ENCODE measurements at regions not wholly inside any gene's neighbourhood (a gene's known extent, or its start where the extent isn't known, plus 50 kb on each side); places are given as distances from the start of the nearest gene placed in this dataset.

GRCh38 chr17:5753421-5753820 is 169.1 kb upstream of the NLRP1 start:
- no peak for TF ChIP-seq CTCF (IDR thresholded peaks at IDR 0.05; ENCODE audit: low read depth, low read length, missing control alignments)
- DNase-seq (ENCODE audit: low read depth): no peak
- no peak overlapping the region for H3K4me3 ChIP-seq (ENCODE audit: low read depth, low read length)

GRCh38 chr17:5757314-5757907 is 173.1 kb upstream of the NLRP1 start:
- DNase-seq (ENCODE audit: low read depth): no peak
- H3K4me3 ChIP-seq (ENCODE audit: low read depth, low read length): no peak overlapping the region
- TF ChIP-seq CTCF (IDR thresholded peaks at IDR 0.05; ENCODE audit: low read depth, low read length, missing control alignments): no peak

- peak; percentile 60 for DNase-seq (ENCODE audit: low read depth)
- H3K4me3 ChIP-seq (ENCODE audit: low read depth, low read length): no peak overlapping the region
- no peak for TF ChIP-seq CTCF (IDR thresholded peaks at IDR 0.05; ENCODE audit: low read depth, low read length, missing control alignments)
Observed at GRCh38 chr17:5758651-5759050, 174.3 kb upstream of the NLRP1 start.

- no peak for DNase-seq (ENCODE audit: low read depth)
- no peak for TF ChIP-seq CTCF (IDR thresholded peaks at IDR 0.05; ENCODE audit: low read depth, low read length, missing control alignments)
- H3K4me3 ChIP-seq (ENCODE audit: low read depth, low read length): no peak overlapping the region
Observed at GRCh38 chr17:5759501-5759925, 175.2 kb upstream of the NLRP1 start.

- no peak for DNase-seq (ENCODE audit: low read depth)
- no peak for TF ChIP-seq CTCF (IDR thresholded peaks at IDR 0.05; ENCODE audit: low read depth, low read length, missing control alignments)
- no peak overlapping the region for H3K4me3 ChIP-seq (ENCODE audit: low read depth, low read length)
Observed at GRCh38 chr17:5762191-5762590, 177.9 kb upstream of the NLRP1 start.

GRCh38 chr17:5763595-5764306 is 179.4 kb upstream of the NLRP1 start:
- no peak overlapping the region for H3K4me3 ChIP-seq (ENCODE audit: low read depth, low read length)
- no peak for DNase-seq (ENCODE audit: low read depth)
- no peak for TF ChIP-seq CTCF (IDR thresholded peaks at IDR 0.05; ENCODE audit: low read depth, low read length, missing control alignments)
